AG04450 (cell line): ENCODE measurements at regions not wholly inside any gene's neighbourhood (a gene's known extent, or its start where the extent isn't known, plus 50 kb on each side); places are given as distances from the start of the nearest gene placed in this dataset.

Source experiments
- CTCF ChIA-PET: fragments of 300-600, 350-600 bp; formaldehyde crosslinking; extraction: SDS; loops from one replicate; lab custom pipeline; 2022; ENCODE audit warnings: antibody characterized with exemption, inconsistent platforms; lab: Charles Lee
- POLR2A ChIA-PET: fragments of 350-600 bp; formaldehyde crosslinking; extraction: SDS; loops from one replicate; lab custom pipeline; 2021; ENCODE audit warnings: antibody characterized with exemption, inconsistent platforms; lab: Yijun Ruan, JAX
- DNase-seq: peaks from one replicate; pipeline ENCODE4 v3.0.0-alpha.2; 2011; ENCODE audit warnings: low read depth, low spot score
- H3K27ac ChIP-seq: one replicate; pipeline ENCODE4 v1.5.1; 2012; ENCODE audit warnings: low read depth, low read length, control low read depth
- H3K27me3 ChIP-seq: one replicate; pipeline ENCODE4 v1.6.0; 2012; ENCODE audit warnings: low read length; ENCODE audit not compliant: control insufficient read depth, insufficient read depth
- H3K4me3 ChIP-seq: 2 replicates; pipeline ENCODE4 v1.5.1; 2011; ENCODE audit warnings: mild to moderate bottlenecking, low read depth, low read length, control low read depth
- H3K9me3 ChIP-seq: 2 replicates; pipeline ENCODE4 v1.5.1; 2012; ENCODE audit warnings: low read length; ENCODE audit not compliant: control insufficient read depth, insufficient read depth
- TF ChIP-seq, protein P1 (sequence below): IDR thresholded peaks from 2 replicates; pipeline ENCODE4 v1.5.1; 2011; ENCODE audit warnings: low read depth, low read length, control low read depth, inconsistent platforms

DNA sequence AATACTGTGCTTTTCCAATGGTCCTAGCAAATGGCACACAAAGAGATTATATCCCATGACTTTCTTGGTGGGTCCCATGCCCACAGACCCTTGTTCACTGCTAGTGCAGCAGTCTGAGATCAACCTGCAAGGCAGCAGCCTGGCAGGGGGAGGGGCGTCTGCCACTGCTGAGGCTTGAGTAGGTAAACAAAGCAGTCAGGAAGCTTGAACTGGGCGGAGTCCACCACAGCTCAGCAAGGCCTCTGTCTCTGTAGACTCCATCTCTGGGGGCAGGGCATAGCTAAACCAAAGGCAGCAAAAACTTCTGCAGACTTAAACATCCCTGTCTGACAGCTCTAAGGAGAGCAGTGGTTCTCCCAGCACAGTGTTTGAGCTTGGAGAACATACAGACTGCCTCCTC is 82.9 kb downstream of the ZNF737 start:
- TF ChIP-seq, protein P1, sequence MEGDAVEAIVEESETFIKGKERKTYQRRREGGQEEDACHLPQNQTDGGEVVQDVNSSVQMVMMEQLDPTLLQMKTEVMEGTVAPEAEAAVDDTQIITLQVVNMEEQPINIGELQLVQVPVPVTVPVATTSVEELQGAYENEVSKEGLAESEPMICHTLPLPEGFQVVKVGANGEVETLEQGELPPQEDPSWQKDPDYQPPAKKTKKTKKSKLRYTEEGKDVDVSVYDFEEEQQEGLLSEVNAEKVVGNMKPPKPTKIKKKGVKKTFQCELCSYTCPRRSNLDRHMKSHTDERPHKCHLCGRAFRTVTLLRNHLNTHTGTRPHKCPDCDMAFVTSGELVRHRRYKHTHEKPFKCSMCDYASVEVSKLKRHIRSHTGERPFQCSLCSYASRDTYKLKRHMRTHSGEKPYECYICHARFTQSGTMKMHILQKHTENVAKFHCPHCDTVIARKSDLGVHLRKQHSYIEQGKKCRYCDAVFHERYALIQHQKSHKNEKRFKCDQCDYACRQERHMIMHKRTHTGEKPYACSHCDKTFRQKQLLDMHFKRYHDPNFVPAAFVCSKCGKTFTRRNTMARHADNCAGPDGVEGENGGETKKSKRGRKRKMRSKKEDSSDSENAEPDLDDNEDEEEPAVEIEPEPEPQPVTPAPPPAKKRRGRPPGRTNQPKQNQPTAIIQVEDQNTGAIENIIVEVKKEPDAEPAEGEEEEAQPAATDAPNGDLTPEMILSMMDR = no peak
- DNase-seq = no peak

DNA sequence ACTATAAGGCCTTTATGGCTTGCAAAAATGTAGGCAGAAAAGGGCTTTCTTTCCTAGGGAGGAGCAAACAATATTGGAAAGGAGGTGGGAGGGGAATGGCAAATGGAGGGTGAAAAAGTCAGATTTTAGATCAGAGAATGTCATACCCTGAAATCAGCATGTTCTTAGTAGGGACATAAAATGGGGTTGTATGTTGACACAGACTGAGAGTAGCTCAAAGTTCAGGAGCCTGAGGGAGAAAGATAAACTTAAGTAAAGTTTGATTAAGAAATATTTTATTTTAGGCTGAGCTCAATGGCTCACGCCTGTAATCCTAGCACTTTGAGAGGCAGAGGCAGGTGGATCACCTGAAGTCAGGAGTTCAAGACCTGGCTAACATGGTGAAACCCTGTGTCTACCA is 83.8 kb downstream of the ZNF737 start:
- Histone ChIP-seq H3K9me3 (peaks cover 23% of the 10 kb centered on the region), H3K27ac (no peak overlapping the region), H3K27me3 (no peaks in the 10 kb centered on the region), H3K4me3 (no peak overlapping the region)
- POLR2A ChIA-PET = no interaction called here
- DNase-seq = no peak
- TF ChIP-seq, protein P1 = no peak
- CTCF ChIA-PET = no interaction called here

More for the DNA sequence above, 82.9 kb downstream of the ZNF737 start:
- no peak overlapping the region for H3K4me3 ChIP-seq
- H3K27ac ChIP-seq = no peak overlapping the region
- H3K27me3 ChIP-seq = no peaks in the 10 kb centered on the region
- ChIA-PET CTCF (no interaction called here), POLR2A (no interaction called here)
- peaks cover 15% of the 10 kb centered on the region; the same call in 1 of the 2 replicates for H3K9me3 ChIP-seq

DNA sequence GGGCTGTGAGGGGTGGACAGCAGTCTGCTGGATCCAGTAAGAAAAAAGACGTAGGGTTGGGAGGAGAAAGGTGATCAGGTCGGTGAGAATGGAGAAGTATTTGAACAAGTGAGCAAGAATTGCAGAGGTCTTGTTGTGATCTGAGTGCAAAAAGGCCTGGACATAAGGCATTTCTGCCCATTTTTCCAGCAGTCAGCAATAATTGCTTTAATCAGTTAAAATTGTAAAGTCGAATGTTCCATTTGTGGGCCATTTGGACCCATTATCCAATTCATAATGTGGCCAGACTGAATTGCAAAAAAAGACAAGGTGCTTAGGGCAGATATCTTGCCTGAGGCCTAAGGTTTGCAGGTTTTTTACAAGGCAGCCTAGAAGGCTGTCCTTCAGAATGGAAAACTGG is 86.1 kb downstream of the ZNF737 start:
- ChIA-PET POLR2A (no interaction called here), CTCF (no interaction called here)
- Histone ChIP-seq H3K27ac (no peak overlapping the region), H3K27me3 (no peaks in the 10 kb centered on the region), H3K9me3 (peaks cover 28% of the 10 kb centered on the region), H3K4me3 (no peak overlapping the region)
- DNase-seq = no peak
- TF ChIP-seq, protein P1 = no peak

DNA sequence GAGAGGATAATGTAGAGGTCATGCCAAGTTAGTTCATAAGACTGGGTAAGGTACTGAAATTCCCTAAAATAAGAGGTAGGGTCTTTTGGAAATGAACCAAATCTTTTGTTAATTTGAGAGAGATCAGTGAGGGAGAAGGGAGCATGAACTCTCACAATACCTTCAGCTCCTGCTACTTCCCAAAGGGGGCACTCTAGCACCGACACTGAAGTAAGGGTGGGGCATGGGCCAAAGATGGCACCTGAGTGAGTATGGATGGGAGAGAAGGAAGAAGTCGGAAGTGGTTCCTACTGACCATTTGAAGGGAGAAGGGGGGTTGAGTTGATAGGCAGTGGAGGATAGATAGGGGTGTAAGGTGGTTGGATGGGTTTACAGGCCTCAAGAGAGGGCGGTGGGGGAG is 86.6 kb downstream of the ZNF737 start:
- Histone ChIP-seq H3K27me3 (no peaks in the 10 kb centered on the region), H3K9me3 (peaks cover 32% of the 10 kb centered on the region), H3K27ac (no peak overlapping the region), H3K4me3 (no peak overlapping the region)
- TF ChIP-seq, protein P1 = no peak
- CTCF ChIA-PET = no interaction called here
- POLR2A ChIA-PET = no interaction called here
- no peak for DNase-seq

DNA sequence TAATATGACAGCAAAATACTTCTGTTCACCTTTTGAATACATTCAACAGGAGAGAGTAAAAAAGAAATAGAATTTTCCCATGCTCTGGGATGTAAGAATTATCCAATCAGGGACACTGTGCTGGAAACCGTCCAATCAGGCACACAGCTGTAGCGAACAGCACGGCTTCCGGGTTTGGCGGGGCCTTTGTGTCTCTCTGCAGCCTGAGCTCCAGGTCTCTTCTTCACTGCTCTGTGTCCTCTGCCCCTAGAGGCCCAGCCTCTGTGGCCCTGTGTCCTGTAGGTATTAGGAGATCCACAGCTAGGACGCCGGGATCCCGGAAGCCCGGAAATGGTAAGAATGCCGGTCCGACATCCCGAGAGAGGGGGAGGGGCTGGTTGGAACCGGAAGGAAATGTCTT is 92.7 kb downstream of the ZNF737 start:
- TF ChIP-seq, protein P1 = no peak
- H3K27me3 ChIP-seq = no peaks in the 10 kb centered on the region
- CTCF ChIA-PET = no interaction called here
- peaks cover 36% of the 10 kb centered on the region for H3K9me3 ChIP-seq
- no peak for DNase-seq
- POLR2A ChIA-PET = no interaction called here
- no peak overlapping the region for H3K27ac ChIP-seq
- no peak overlapping the region for H3K4me3 ChIP-seq
